Right kidney (tissue), 1 donor: ENCODE measurements at regions not wholly inside any gene's neighbourhood (a gene's known extent, or its start where the extent isn't known, plus 50 kb on each side); places are given as distances from the start of the nearest gene placed in this dataset.
"Not testable (repeated sequence)": the region's sequence is repeated elsewhere in the genome, so short reads cannot be mapped to it uniquely, and the experiment has no call there.

Experiments
- DNase-seq: peaks from one replicate; pipeline ENCODE4 v3.0.0-alpha.2; 2016

DNA sequence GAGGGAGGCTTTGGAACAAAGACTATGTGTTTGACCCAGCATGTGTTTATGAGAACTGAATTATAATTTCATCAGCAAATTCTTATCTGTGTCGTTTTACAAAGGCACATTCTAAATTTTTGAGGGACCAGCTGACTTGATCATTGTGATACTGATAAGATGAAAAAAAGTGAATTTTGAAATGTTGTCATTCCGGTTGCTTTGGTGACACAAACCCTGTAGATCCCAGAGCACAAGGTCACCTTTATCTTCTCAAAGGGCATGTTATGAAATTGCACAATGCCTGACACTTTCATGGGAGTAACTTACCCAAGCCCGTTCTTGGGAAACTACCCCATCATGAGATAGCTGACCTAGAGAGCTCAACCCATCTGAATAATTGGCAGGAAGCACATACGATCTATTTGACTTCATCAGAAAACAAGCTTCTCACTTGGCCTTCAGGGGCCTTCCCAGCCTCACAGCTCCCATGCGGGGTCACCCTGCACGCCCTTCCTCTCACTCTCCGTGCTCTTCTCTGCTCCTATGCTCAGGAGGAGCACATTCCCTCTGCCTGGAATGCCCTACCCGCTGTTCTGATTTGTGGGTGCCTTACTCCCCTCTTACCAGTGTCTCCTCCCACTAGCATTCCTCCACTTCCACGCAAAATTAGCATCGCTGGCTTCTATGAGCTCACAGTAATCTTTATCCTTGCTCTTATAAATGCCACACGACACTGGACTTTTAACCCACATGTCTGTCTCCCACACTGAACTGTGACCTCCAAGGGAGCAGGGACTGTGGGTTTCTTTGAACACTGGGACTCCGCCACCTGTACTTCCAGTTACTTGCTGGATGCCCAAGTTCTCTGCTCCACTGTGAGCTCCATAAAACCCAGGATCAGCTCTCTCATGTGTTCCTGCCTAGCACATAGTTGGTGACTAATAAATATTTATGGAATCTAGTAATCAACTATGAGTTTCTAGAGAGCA is 555.8 kb upstream of the ID2 start:
- no peak for DNase-seq

DNA sequence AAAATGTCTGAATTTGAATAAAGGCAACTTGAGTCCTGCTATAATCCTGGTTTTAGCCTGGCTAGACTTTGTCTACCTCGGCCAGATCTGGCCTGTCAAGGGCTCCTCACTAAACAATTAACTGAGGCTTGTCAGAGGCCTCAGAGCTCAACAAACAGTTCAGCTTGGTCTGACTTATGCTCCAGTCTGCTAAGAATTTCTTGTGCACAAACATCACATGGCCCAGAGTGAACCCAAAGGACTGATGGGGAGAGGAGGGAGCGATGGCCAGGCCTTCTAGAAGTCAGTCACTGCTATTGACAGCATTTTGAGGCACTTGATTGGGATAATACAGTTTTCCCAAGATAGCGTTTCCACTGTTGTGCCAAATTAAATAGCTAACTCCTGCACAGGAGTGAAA is 555.1 kb upstream of the ID2 start:
- DNase-seq: no peak

DNA sequence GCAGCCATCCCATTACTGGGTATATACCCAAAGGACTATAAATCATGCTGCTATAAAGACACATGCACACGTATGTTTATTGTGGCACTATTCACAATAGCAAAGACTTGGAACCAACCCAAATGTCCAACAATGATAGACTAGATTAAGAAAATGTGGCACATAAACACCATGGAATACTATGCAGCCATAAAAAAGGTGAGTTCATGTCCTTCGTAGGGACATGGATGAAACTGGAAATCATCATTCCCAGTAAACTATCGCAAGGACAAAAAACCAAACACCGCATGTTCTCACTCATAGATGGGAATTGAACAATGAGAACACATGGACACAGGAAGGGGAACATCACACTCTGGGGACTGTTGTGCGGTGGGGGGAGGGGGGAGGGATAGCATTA is 550.4 kb upstream of the ID2 start:
- not testable (repeated sequence) for DNase-seq

GRCh38 chr2:8132351-8132831 is 549.5 kb upstream of the ID2 start:
- DNase-seq: no peak

- no peak for DNase-seq
Measured at GRCh38 chr2:8132879-8133278, 549.0 kb upstream of the ID2 start.

DNA sequence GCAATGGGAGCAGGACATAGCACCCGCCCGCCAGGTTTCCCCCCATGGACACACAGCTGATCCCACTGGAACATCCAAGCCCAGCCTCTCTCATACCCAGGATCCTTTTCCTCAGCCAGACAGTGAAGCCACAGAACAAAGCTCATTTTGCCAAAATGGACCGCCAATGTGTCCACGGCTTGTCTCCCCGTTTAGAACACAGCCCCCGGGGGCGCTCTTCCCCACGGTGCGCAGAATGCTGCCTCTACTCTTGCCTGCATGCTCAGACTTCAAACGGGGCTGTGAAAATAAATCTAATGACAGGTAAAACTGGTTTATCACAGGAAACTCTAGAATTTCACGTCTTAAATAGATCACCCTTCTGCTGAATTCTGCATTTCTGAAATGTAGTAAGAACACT is 548.5 kb upstream of the ID2 start:
- peak; percentile 22 for DNase-seq

DNA sequence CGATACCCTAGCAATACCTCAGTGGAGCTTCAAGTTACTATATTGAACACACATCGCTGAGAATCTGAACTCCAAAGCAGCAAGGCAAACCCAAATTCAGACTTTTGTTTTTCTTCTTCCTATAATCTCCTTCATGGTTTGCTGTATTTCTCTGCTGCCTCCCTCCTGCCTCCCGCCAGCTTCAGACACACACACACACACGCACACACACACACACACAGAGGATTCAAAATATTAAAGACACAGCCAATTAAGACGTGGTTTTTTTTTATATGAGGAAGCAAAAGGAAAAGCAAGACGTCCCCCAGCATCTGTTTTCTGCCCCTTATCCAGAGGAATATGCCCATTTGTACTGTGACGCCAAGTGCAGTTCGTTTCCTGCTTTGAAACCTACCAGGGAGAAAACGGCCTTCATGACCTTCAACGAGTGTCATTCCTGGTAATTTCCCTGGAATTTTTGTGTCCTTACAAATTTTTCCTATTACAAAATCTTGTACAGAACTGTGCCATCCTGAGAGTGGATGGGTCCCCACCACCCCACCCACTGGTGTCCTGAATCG is 547.9 kb upstream of the ID2 start:
- DNase-seq: peak; percentile 67

DNA sequence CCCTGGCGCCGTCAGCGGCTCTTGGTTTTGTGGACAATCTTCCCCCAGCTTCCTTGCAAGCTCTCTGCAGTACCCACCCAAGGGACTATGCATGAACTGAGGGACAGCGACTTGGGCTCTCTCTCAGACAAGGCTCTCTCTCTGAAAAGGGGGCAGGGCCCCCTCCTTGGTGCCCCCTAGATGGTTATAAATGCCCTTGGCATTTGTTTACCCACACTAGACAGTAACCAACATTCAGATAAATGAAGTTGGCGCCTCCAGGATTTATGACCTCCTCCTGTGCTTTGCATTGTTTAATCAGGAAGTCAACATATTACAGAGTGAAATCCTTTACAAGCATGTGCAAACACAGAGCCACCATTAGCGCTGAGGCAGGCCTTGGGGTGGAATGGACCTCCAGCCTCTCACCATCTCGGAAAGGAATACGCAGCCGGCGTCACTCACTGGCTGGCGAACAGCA is 547.4 kb upstream of the ID2 start:
- DNase-seq: peak; percentile 74

DNA sequence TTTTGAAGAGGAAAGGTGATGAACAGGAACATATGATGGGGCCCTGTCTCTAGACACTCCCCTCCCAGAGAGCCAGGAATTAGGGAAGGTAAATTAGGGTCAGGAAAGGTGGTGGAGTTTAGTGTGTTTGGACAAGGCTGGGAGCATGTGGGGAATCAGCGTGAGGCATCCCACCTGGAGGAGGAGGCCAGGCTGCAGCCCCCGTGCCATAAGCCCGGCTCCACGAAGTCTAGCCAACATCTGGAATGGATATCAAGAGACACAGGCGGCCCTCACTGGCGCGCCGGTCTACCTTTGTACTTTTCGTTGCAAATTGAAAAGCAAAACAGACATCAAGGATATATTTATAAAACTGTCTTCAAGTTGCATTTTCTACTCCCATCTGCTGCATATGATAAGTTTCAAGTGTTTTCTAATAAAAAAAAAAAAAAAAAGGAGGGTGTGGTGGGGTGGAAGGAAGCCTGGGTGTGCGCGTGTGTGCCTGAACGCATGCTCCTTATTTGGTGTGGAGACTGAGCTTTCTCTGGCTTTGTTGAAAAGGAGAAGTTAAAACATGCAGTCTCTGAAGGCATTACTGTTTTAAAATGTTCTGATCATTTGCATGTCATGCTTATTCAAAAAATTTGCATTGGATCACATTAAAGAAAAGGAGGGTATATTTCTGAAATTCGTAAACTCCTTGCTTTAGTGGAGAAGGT is 546.7 kb upstream of the ID2 start:
- no peak for DNase-seq

- no peak for DNase-seq
Measured at GRCh38 chr2:8137801-8138200, 544.1 kb upstream of the ID2 start.

DNA sequence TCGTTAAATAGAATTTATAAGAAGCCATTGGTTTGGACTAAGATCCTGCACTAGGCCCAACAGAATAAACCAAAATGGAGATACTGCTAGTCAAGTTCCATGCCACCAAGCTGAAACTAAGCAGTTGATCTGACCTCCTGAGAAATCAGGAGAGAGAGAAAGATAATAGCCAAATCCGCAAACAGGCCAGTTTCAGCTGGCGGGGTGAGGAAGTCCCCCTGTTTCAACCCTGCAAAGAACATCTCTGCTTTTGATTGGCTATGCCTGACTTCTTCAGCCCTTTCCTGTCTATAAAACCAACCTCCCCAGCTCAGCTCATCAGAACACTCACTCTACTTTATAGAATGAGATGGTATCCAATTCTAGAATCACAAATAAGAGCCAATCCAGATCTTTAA is 543.3 kb upstream of the ID2 start:
- DNase-seq: no peak

- DNase-seq: no peak
Measured at GRCh38 chr2:8138923-8139667, 542.8 kb upstream of the ID2 start.

DNA sequence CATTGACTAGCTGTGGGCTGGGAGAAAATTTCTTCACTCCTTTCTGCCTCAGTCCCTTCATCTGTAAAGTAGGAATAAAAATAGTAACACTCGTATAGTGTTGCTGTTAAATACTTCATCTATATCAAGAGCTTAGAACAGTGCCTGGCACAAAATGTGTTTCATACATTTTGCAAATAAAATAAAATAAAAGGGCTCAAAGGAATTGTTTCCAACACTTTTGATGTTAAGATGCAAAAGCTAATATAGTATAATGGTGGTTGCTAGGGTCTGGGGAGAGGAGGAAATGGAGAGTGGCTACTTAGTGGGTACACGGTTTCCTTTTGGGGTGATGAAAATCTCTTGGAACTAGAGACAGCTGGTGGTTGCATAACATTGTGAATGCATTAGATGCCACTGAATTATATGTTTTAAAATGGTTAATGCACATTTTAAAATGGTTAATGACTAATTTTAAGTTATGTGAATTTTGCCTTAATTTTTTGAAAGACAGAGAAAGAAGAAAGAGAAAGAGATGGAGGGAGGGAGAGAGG is 542.1 kb upstream of the ID2 start:
- no peak for DNase-seq

DNA sequence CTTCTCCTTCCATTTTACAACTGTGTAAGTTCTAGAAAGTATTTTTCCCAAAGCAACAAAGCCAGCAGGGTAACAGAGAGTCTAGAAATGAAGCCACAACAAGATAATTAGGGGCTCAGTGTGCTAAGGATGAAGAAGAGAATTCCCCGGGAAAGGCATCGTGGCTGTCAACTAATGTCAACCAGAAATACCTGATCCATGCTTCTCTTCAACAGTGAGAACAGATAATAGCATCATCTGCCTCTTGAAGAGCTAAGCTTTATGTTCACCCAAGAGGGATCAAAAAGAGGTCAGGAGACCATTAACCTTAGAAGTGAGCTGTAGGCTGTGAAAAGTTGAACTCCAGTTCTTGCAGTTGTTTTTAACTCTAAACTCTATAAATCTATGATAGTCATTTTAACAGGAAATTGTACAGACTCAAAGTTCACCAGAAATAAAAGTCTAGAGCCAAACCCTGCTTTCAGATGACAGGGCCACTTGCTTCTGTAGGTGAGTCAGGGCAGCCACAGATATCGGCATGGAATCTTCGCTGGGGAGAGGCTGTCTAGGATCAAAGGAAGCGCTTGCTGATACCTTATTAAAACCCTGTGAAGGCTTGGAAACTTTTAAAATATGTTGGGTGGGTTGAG is 540.7 kb upstream of the ID2 start:
- DNase-seq: no peak

DNA sequence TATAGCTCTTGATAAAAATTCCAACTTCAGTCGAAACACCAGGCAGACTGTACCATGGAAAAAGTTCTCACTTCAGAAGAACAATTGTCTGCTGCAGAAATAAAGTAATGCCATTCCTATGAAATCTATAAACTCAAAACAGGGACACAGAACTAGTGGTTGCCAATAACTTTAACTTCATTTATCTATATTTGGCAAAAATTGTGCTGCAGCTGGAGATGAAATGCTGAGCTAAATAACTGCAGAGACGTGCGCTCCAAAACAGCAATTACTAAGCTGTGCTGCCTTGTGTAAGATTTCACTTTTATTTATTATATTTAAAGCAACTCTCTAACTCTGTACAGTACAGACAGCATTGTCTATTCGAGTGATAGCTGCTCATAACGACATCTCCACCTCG is 540.1 kb upstream of the ID2 start:
- no peak for DNase-seq

DNA sequence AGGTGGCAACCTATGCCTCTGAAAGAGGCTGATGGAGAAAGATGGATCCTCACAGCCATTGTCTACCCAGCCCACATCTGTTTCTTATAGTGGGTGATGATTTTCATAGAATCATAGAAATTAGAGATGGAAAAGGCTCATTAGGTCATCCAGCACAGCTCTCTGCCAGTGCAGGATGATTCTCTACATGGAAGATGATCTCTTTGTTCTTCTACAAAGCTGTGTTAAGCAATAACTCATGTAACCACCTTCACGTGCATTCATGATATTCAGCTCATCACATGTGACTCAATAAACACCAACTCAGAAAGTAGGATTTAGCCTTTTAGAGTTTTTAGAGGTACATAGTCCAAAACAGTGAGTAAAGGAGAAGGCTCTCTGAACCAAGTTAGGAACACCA is 539.4 kb upstream of the ID2 start:
- no peak for DNase-seq

- no peak for DNase-seq
Measured at GRCh38 chr2:8144131-8144631, 537.7 kb upstream of the ID2 start.

DNA sequence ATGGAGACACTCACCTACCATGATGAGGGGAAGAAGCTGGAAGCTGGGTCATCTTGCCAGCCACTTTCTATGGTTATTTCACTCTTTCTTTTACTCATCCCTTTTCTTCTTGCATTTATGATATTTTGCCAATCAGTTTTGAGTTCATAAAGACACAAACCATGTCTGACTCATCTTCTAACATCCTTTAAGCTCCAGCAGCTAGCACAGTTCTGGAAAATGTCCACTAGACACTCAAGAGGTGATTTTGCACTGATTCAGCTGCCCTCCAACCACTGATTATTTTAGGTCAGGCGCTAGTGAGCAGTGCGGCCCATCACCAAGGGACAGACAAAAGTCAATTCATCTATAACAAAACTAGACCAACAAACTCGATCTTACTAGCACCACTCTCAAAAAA is 537.1 kb upstream of the ID2 start:
- DNase-seq: no peak

GRCh38 chr2:8145375-8145774 is 536.5 kb upstream of the ID2 start:
- not testable (repeated sequence) for DNase-seq

- DNase-seq: no peak
Measured at GRCh38 chr2:8146132-8147005, 535.5 kb upstream of the ID2 start.
